Epidermal melanocyte (primary cell): ENCODE measurements at regions not wholly inside any gene's neighbourhood (a gene's known extent, or its start where the extent isn't known, plus 50 kb on each side); places are given as distances from the start of the nearest gene placed in this dataset.

Experiments used
- DNase-seq: peaks from one replicate; pipeline ENCODE4 v3.0.0; 2011; ENCODE audit warnings: low spot score; ENCODE audit not compliant: insufficient read length

GRCh38 chr2:16161085-16161565 lies 220.8 kb downstream of the MYCN start:
- DNase-seq = no peak

GRCh38 chr2:16160281-16161084 lies 220.1 kb downstream of the MYCN start:
- no peak for DNase-seq

- no peak for DNase-seq
Observed at GRCh38 chr2:16156411-16156810, 216.1 kb downstream of the MYCN start.

GRCh38 chr2:16155766-16156165 lies 215.4 kb downstream of the MYCN start:
- no peak for DNase-seq

GRCh38 chr2:16155366-16155765 lies 215.0 kb downstream of the MYCN start:
- no peak for DNase-seq

GRCh38 chr2:16154501-16155280 lies 214.3 kb downstream of the MYCN start:
- no peak for DNase-seq

- no peak for DNase-seq
Observed at GRCh38 chr2:16154061-16154460, 213.7 kb downstream of the MYCN start.

- no peak for DNase-seq
Observed at GRCh38 chr2:16153754-16154035, 213.3 kb downstream of the MYCN start.

- no peak for DNase-seq
Observed at GRCh38 chr2:16152928-16153753, 212.8 kb downstream of the MYCN start.

- no peak for DNase-seq
Observed at GRCh38 chr2:16152071-16152927, 211.9 kb downstream of the MYCN start.

- DNase-seq = no peak
Observed at GRCh38 chr2:16151651-16152050, 211.3 kb downstream of the MYCN start.

- DNase-seq = no peak
Observed at GRCh38 chr2:16151281-16151570, 210.9 kb downstream of the MYCN start.

GRCh38 chr2:16150456-16151280 lies 210.3 kb downstream of the MYCN start:
- DNase-seq = no peak

GRCh38 chr2:16149349-16150243 lies 209.2 kb downstream of the MYCN start:
- no peak for DNase-seq

GRCh38 chr2:16148632-16149348 lies 208.4 kb downstream of the MYCN start:
- DNase-seq = no peak

- no peak for DNase-seq
Observed at GRCh38 chr2:16142383-16143361, 202.3 kb downstream of the MYCN start.

- no peak for DNase-seq
Observed at GRCh38 chr2:16141641-16141921, 201.2 kb downstream of the MYCN start.
